ENCODE measurements at regions not wholly inside any gene's neighbourhood (a gene's known extent, or its start where the extent isn't known, plus 50 kb on each side); places are given as distances from the start of the nearest gene placed in this dataset.
"Not testable (repeated sequence)": the region's sequence is repeated elsewhere in the genome, so short reads cannot be mapped to it uniquely, and the experiment has no call there.

DNA sequence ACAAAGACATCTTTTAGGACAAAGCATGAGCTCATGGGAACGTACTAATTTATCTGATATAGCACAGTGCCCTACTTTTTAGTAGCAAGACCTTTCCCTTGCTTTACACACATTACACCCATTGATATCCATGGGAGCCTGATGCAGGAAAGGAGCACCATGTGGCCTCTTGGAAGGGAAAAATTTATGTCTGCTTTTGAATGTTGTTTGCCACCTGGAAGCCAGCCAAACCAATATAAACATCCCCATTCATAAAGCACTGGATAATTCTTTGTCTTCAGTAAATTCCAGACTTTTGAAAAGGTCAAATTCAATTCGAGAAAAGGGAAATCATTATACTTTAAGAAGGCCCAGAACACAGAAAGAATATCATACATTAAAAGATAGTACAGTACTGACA is 152.3 kb upstream of the BEND6 start:
- no peak for FAIRE-seq

GRCh38 chr6:56799989-56800388 is 154.9 kb upstream of the BEND6 start:
- no peak for FAIRE-seq

GRCh38 chr6:56798163-56798562 is 155.5 kb upstream of the DST start:
- no peak for FAIRE-seq

DNA sequence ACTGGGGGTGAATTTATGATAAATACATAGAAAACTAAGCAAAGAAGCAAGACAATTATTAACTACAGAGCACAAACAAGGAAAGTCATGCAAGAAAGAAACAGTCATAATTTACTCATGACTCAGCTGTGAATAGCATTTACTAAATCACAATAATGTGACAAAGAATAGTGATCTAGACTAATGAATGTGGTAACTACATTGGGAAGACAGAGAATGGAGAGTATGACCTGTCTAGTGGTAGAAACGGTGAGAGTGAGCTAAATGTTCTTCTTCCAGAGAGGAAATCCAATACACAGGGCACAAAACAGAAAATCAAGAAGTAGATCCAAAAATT is 153.5 kb upstream of the DST start:
- FAIRE-seq: no peak

DNA sequence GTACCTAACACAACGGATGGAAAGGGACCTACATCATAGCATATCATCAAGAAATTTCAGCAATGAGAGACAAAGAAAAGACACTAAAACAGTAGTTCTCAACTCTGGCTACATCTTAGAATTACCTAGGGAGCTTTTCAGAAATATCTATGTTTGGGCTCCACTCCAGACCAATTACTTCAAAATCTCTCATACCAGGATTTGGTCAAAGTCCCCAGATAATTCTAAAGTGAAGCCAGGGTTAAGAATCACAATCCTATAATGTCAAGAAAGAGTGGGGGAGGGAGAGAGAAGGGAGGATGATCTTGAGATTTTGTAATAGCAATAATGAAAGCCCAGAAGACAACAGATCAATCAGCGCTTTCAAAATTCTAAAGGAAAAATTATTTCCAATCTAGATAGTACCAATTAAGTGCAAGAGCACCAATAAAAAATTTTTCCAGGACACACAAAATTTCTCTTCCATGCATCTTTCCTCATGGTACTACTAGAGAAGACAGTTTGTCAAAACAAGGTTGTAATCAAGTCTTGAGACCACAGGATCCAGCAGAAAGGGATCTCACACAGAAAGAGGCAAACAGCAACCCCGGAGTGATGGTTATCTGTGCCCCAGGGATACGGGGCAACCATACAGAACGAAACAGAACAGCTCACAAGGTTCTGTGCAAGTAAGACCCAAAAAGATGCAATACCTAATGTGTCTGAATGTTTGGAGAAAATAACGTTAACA is 152.9 kb upstream of the DST start:
- no peak for FAIRE-seq

DNA sequence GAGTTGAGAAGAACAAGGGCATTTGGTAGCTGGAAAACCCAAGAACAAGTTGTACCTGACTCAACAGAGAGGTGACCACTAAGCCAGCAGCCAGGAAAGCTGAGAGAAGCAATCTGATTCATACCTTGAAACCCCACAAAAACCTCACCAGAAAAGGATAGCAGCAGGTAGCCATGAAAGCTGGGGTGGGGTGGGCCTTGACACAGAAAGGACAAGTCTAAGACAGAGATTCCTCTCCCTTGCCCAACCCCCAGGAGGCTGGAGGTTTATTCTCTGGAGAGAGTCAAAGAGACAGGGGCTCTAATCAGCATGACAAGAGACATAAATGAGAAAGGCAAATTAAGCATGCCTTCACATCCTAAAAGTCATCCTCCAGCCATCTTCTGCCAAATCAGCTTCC is 151.7 kb upstream of the DST start:
- FAIRE-seq: no peak

- no peak for FAIRE-seq
Measured at GRCh38 chr6:56793938-56794337, 151.2 kb upstream of the DST start.

DNA sequence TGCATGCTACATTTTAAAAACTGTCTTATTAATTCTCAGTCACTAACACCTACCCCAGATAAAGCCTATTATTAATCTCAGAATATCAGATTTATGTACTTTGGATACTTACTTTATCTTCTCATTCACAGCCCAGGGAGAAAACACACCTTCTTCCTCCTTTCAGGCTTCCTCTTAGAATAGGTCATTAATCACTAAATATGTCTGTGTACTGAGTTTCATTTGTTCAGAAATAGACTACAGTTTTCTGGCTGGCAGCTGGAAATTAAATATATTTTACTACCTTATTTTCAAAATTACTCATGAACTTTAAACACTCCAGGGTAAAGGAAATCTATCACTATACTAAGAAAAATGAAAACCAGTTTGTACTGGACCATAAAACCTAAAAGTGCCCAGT is 147.7 kb upstream of the DST start:
- no peak for FAIRE-seq

DNA sequence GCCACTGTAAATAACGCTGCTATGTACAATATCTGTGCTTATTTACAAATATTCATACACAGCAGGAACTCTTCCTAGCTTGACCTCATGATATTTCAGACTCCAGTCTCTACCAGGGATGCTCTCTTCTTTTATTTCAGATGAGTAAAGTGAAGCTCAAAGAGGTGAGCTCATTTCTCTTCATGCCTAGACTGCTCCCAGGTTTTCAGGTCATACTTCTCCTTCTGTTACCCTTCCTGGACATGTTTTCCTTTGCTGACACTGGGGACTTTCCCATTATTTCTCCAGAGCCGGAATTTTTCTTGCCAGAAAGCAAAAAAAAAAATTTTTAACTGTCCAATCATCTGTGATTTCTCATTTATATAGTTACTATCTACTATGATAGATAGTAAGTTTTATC is 147.2 kb upstream of the DST start:
- FAIRE-seq: no peak

- no peak for FAIRE-seq
Measured at GRCh38 chr6:56789342-56789741, 146.7 kb upstream of the DST start.

GRCh38 chr6:56787209-56787608 is 144.5 kb upstream of the DST start:
- no peak for FAIRE-seq

DNA sequence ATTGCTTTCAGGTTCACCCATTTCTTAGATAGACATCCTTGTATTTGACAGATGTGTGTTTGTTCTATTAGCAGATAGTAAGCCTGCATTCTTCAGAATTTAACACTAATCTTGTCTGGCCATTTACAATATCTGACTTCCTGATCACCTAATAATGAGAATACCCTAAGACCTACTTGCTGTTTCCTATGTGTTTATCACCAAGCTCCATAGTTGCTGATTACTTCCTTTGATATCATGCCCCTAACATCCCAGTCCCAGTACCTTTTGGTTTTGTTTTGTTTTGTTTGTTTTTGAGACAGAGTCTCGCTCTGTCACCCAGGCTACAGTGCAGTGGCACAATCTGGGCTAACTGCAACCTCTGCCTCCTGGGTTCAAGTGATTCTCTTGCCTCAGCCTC is 143.6 kb upstream of the DST start:
- FAIRE-seq: no peak

- not testable (repeated sequence) for FAIRE-seq
Measured at GRCh38 chr6:56785536-56785935, 142.8 kb upstream of the DST start.

GRCh38 chr6:56780109-56780508 is 137.4 kb upstream of the DST start:
- FAIRE-seq: not testable (repeated sequence)

DNA sequence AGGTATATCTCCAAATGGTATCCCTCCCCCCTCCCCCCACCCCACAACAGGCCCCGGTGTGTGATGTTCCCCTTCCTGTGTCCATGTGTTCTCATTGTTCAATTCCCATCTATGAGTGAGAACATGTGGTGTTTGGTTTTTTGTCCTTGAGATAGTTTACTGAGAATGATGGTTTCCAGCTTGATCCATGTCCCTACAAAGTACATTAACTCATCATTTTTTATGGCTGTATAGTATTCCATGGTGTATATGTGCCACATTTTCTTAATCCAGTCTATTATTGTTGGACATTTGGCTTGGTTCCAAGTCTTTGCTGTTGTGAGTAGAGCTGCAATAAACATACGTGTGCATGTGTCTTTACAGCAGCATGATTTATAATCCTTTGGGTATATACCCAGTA is 135.8 kb upstream of the DST start:
- FAIRE-seq: not testable (repeated sequence)

- FAIRE-seq: no peak
Measured at GRCh38 chr6:56775498-56776166, 132.9 kb upstream of the DST start.

GRCh38 chr6:56772737-56773184 is 130.1 kb upstream of the DST start:
- FAIRE-seq: no peak

GRCh38 chr6:56771929-56772607 is 129.4 kb upstream of the DST start:
- no peak for FAIRE-seq

DNA sequence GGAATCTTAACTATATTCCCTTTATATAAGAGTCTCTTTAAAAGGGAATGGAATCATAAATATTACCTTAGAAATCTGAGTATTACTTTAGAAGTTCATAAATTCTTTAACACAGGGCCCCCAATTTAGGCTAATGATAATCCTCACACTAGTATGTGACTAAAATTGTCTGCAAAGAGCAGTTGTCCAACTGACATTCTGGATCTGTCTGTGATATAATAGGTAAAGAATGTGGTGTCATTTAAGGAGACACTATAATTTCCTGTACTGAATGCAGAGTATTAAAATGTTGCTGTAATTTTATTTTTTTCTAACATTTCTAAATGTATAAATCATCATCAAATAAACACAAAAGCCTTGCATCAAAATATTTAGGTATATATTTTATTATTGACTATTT is 128.5 kb upstream of the DST start:
- FAIRE-seq: no peak

DNA sequence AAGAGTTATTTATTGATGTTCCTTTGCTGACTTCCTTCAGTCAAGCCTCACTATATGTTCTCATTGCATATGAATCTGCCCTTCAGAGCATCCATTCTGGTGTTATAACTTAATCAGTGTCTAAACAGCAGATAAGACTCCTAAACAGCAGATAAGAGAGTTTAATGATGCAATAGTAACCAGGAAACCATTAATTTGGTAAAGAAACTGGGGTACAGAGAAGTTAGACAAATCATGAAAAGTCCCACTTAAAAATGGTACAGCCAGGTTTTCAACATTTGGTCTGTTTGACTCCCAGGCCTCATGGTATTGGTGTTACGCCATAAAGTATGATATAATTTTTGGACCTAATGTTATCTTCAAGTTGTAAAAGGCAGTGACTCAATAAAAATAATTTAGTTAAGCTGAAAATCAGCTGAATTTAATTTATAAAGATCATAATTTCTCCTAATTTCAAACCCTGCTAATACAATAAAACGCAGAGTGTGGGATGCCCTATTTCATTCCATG is 127.4 kb upstream of the DST start:
- FAIRE-seq: no peak

DNA sequence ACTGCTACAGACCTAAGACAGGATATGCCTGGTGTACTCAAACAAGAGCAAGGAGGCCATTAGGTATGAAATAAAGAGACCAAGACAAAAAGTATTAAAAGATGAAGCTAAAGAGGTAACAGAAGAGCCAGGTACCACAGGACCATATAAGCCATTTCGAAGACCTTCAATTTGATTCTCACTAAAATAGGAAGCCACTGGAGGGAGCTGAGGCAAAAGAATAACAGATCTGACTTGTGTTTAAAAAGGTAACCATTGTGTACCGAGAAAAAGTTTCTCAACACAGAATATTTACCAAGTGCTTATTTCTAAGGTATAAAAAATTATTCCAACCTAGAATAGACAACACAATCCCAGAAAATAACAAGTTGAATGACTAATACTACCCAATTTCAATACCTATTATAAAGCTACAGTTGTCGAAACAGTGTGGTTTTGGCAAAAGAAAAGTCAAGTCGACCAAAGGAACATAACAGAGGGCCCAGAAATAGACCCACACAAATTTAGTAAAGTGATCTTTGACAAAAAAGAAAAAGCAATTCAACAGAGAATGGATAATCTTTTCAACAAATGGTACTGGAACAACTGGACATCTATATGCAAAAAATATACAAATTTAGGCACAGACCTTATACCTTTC is 125.3 kb upstream of the DST start:
- FAIRE-seq: no peak

GRCh38 chr6:56767435-56767834 is 124.7 kb upstream of the DST start:
- no peak for FAIRE-seq

DNA sequence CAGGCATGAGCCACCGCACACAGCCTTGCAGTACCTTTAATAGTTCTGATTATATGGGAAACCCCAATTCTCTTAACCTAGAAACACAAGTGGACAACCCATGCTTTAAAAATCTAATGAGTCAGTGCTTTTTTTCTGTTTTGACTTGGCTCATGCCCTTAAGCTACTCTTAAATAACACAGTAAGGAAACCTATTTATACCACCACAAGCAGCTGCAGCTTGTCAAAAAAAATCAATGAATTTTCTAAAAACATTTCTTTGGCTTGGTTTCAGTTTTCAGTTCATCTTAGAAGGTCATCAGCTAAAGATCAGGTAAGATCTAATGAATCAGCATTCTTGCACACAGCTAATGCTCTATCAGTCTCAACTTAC is 124.1 kb upstream of the DST start:
- no peak for FAIRE-seq
